Ovary (tissue), 7 donors: ENCODE measurements at regions not wholly inside any gene's neighbourhood (a gene's known extent, or its start where the extent isn't known, plus 50 kb on each side); places are given as distances from the start of the nearest gene placed in this dataset.

Source experiments
- DNase-seq, 5 donors: peaks; one replicate each; pipeline ENCODE4 v3.0.0-alpha.2; 2019 to 2020
- H3K27ac ChIP-seq, 2 donors: fragments of 200-600 bp; one replicate each; pipeline versions ENCODE4 v1.5.1 to v1.8.0; 2019 to 2022
- H3K27me3 ChIP-seq: fragments of 200-600 bp; one replicate; pipeline ENCODE4 v1.8.0; 2022
- H3K36me3 ChIP-seq: fragments of 200-600 bp; sonication (generic); one replicate; pipeline ENCODE4 v1.5.1; 2019
- H3K4me1 ChIP-seq: one replicate; pipeline ENCODE4 v1.8.1; 2013; ENCODE audit warnings: mild to moderate bottlenecking, moderate library complexity; ENCODE audit not compliant: insufficient read depth
- H3K4me3 ChIP-seq: fragments of 200-600 bp; sonication (generic); one replicate; pipeline ENCODE4 v1.5.1; 2017
- H3K9me3 ChIP-seq, 2 donors: fragments of 200-600 bp in 1 of 2; sonication (generic) in 1 of 2; one replicate each; pipeline versions ENCODE4 v1.5.1 to v1.8.1; 2013 to 2019; ENCODE audit warnings: mild to moderate bottlenecking in 1 of 2, moderate library complexity in 1 of 2
- EP300 ChIP-seq: sonication (generic); formaldehyde crosslinking; IDR thresholded peaks from one replicate; pipeline ENCODE4 v1.6.1; 2017; ENCODE audit warnings: antibody characterized with exemption
- POLR2A ChIP-seq: fragments of 450-650 bp; IDR thresholded peaks from one replicate; pipeline ENCODE4 v1.6.1; 2017; ENCODE audit warnings: antibody characterized with exemption, mild to moderate bottlenecking, moderate library complexity
- WGBS, 3 donors: extraction: QIAGEN DNeasy Blood & Tissue Kit in 1 of 3; methylation state at CpG; one replicate each; pipeline versions ENCODE4 v1.1.5 to v1.1.7; 2013 to 2017; 5-methylcytosine and 5-hydroxymethylcytosine counted together
- intact Hi-C, 4 donors: fragments of 100-400 bp; cut with DNase I; formaldehyde crosslinking; loops; one replicate each; pipeline versions ENCODE4 v1.11.0 to v1.15.1; 2022 to 2023
- TF ChIP-seq, protein P1 (sequence below), 3 donors: fragments of 450-650 bp in 2 of 3; fragments of 200-600 bp in 1 of 3; IDR thresholded peaks; one replicate each; pipeline versions ENCODE4 v1.5.1 to v1.8.0; 2016 to 2022; ENCODE audit warnings: antibody characterized with exemption in 3 of 3, mild to moderate bottlenecking in 1 of 3
- donor health status: DM: no; HTN: no; CAD: no; lungs with moderate emphysema.
- donor health status: DM: no; HTN: no; CAD: no.
- donor health status: Bipolar disorder and iron deficiency.
- donor health status: DM: no; HTN: no; CAD: no.
- donor health status: DM: yes; HTN: yes; CAD: no.

DNA sequence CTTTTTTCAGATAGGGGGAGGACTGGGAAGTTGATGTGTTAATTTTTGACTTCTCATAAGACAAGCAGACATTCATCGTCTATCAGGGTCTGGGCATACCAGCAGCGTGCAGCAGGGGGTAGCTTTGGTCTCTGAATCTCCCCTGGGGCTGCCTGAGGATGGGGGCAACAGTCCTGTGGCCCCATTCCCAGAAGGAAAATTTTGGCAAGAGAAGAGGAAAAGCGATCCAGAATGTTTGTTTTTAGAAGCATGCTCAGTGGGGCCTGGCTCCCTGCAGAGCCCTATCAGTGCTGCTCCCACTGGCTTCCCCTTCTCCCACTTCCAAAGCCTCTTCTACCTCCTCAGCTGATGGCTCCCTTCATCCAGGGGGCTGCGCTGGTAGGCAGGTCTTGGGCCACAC lies 194.8 kb upstream of the IL12B start:
- no peak overlapping the region for H3K27ac ChIP-seq
- 7 to 11% (median 10%) methylated on average over 4 of the region's 4 CpGs for WGBS, 3 donors
- H3K27me3 ChIP-seq: no peaks in the 10 kb centered on the region
- no peaks in the 10 kb centered on the region for H3K4me1 ChIP-seq
- H3K36me3 ChIP-seq: no peaks in the 10 kb centered on the region
- H3K9me3 ChIP-seq: no peaks in the 10 kb centered on the region
- no peak for DNase-seq
- TF ChIP-seq POLR2A (no peak), EP300 (no peak)
- TF ChIP-seq, protein P1, sequence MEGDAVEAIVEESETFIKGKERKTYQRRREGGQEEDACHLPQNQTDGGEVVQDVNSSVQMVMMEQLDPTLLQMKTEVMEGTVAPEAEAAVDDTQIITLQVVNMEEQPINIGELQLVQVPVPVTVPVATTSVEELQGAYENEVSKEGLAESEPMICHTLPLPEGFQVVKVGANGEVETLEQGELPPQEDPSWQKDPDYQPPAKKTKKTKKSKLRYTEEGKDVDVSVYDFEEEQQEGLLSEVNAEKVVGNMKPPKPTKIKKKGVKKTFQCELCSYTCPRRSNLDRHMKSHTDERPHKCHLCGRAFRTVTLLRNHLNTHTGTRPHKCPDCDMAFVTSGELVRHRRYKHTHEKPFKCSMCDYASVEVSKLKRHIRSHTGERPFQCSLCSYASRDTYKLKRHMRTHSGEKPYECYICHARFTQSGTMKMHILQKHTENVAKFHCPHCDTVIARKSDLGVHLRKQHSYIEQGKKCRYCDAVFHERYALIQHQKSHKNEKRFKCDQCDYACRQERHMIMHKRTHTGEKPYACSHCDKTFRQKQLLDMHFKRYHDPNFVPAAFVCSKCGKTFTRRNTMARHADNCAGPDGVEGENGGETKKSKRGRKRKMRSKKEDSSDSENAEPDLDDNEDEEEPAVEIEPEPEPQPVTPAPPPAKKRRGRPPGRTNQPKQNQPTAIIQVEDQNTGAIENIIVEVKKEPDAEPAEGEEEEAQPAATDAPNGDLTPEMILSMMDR (IDR thresholded peaks at IDR 0.05): no peak
- no peak overlapping the region for H3K4me3 ChIP-seq
- intact Hi-C loops: loop anchor here in 1 of 4 donors (10.0 kb wide), 1 partner anchor 460 kb away; no protein-coding TSS in a partner anchor

GRCh38 chr5:159527546-159528254 lies 197.4 kb upstream of the IL12B start:
- Histone ChIP-seq H3K36me3 (no peaks in the 10 kb centered on the region), H3K4me3 (no peak overlapping the region), H3K4me1 (no peaks in the 10 kb centered on the region), H3K27ac (no peak overlapping the region), H3K27me3 (no peaks in the 10 kb centered on the region), H3K9me3 (no peaks in the 10 kb centered on the region)
- DNase-seq: no peak
- whole genome bisulfite sequencing, 3 donors: 85 to 89% (median 88%) methylated on average over 4 of the region's 4 CpGs
- TF ChIP-seq POLR2A: no peak
- TF ChIP-seq, protein P1 (IDR thresholded peaks at IDR 0.05): no peak
- no peak for TF ChIP-seq EP300
- intact Hi-C loops: loop anchor here in 1 of 4 donors (10.0 kb wide), 1 partner anchor 457 kb away; no protein-coding TSS in a partner anchor

DNA sequence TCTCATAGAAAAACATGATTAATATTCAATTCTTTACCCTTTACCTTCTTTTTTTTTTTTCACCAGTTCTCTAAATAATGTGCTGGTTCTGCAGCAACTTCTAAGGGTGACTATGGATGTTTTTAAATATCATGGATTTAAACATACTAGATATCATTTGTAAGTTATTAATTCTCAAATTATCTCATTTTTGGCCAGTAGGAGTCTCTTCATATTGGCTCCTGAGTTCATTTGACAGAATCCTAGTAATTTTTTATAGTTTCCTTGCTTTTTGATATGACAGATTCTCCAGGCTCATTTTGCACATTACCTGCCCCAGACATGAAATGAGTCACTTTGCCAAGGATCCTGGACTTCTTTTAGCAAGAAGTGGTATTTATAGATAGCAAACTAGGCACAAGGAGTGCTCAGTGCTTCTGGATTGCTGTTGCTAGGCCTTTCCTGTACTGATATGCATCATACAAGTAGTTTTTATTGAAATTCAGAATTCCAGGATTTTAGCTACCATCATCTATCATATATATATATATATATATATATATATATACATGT lies 201.3 kb upstream of the IL12B start:
- H3K36me3 ChIP-seq: no peaks in the 10 kb centered on the region
- no peak for TF ChIP-seq EP300
- intact Hi-C loops: no loop called here

GRCh38 chr5:159533197-159533596 lies 202.9 kb upstream of the IL12B start:
- Histone ChIP-seq H3K27me3 (no peaks in the 10 kb centered on the region), H3K9me3 (no peaks in the 10 kb centered on the region), H3K4me3 (no peak overlapping the region), H3K4me1 (no peaks in the 10 kb centered on the region), H3K27ac (no peak overlapping the region), H3K36me3 (no peaks in the 10 kb centered on the region)
- no peak for DNase-seq
- intact Hi-C loops: no loop called here
- TF ChIP-seq, protein P1 (IDR thresholded peaks at IDR 0.05): no peak
- TF ChIP-seq EP300 (no peak), POLR2A (no peak)
- WGBS, 3 donors: 32 to 62% (median 47%) methylated on average over 6 of the region's 6 CpGs

More for the DNA sequence above, 201.3 kb upstream of the IL12B start:
- H3K4me1 ChIP-seq: no peaks in the 10 kb centered on the region
- H3K9me3 ChIP-seq: no peaks in the 10 kb centered on the region
- no peak overlapping the region for H3K4me3 ChIP-seq
- DNase-seq: no peak
- no peak overlapping the region for H3K27ac ChIP-seq
- H3K27me3 ChIP-seq: no peaks in the 10 kb centered on the region

- TF ChIP-seq, protein P1 (IDR thresholded peaks at IDR 0.05): no peak
- no peak for TF ChIP-seq EP300
- TF ChIP-seq POLR2A: no peak
- no peak overlapping the region for H3K27ac ChIP-seq
- no peaks in the 10 kb centered on the region for H3K9me3 ChIP-seq
- intact Hi-C loops: no loop called here
- H3K27me3 ChIP-seq: no peaks in the 10 kb centered on the region
- no peak overlapping the region for H3K4me3 ChIP-seq
- H3K4me1 ChIP-seq: no peaks in the 10 kb centered on the region
- H3K36me3 ChIP-seq: no peaks in the 10 kb centered on the region
- 83 to 93% (median 87%) methylated on average over 3 of the region's 3 CpGs for WGBS, 3 donors
- no peak for DNase-seq
These were observed 205.9 kb upstream of the IL12B start for GRCh38 chr5:159536166-159536565.
